ENCODE measurements at regions not wholly inside any gene's neighbourhood (a gene's known extent, or its start where the extent isn't known, plus 50 kb on each side); places are given as distances from the start of the nearest gene placed in this dataset.

DNA sequence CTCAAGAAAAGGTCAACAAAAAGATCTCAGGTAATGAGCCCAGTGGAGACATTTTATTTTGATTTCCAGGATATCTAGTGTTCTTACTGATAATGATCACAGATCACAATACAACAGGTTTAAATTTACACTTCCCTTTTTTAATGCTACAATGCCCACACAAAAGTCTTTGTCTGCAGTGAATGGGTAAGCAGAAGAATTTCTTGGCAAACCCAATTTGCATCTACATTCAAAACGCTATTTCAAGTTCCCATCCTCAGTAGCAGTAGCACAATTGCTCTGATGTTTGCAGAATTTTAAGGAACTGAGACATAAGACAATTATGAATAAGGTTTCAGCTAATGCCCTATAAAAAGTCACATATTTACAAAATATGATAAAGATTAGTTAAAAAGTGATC, 929.4 kb upstream of the PIK3C3 start:
- CTCF ChIA-PET (ENCODE audit: partially characterized antibody) = no interaction called here
- WGBS, 2 experiments (ENCODE audit: extremely low coverage in 1 of 2, insufficient coverage in 1 of 2, insufficient read length in 1 of 2, insufficient replicate concordance in 2 of 2, low coverage in 1 of 2, low lambda C conversion rate in 2 of 2, missing lambda C conversion rate in 1 of 2) = 76% methylated on average over 1 of the region's 1 CpG; no CpG with 5 or more reads in 1 of the 2 experiments
- POLR2A ChIA-PET (ENCODE audit: partially characterized antibody) = no interaction called here
- TF ChIP-seq KDM4A (IDR thresholded peaks at IDR 0.05; ENCODE audit: low read depth, low read length, severe bottlenecking) (no peak), RNF2 (IDR thresholded peaks at IDR 0.05; ENCODE audit: borderline replicate concordance, low read depth, low read length, missing control alignments, poor library complexity, severe bottlenecking) (no peak), HDAC2 (IDR thresholded peaks at IDR 0.05; ENCODE audit: borderline replicate concordance in 1 of 2, low read depth in 2 of 2, low read length in 2 of 2) (no peak), GABPA (IDR thresholded peaks at IDR 0.05; ENCODE audit: borderline replicate concordance, insufficient read depth, low read length) (no peak), GTF2F1 (IDR thresholded peaks at IDR 0.05; ENCODE audit: borderline replicate concordance, low read depth, low read length) (no peak), PHF8 (conservative IDR thresholded peaks at IDR 0.05; ENCODE audit: low read depth, low read length) (no peak), RAD21 (IDR thresholded peaks at IDR 0.05 in 1 of 2, conservative IDR thresholded peaks at IDR 0.05 in 1 of 2; ENCODE audit: low read depth in 2 of 2, low read length in 2 of 2) (no peak), RXRA (IDR thresholded peaks at IDR 0.05; ENCODE audit: insufficient read depth, low read depth, low read length) (no peak), SIX5 (IDR thresholded peaks at IDR 0.05; ENCODE audit: low read depth, low read length) (no peak), BRCA1 (IDR thresholded peaks at IDR 0.05; ENCODE audit: low read depth, low read length) (no peak), TCF12 (IDR thresholded peaks at IDR 0.05; ENCODE audit: low read depth, low read length) (no peak), E2F6 (IDR thresholded peaks at IDR 0.05) (no peak), CHD2 (IDR thresholded peaks at IDR 0.05; ENCODE audit: low read length) (no peak)

More for the DNA sequence above, 929.4 kb upstream of the PIK3C3 start:
- FAIRE-seq = peak; percentile 32
- Histone ChIP-seq H3K56ac (replicated peaks; ENCODE audit: insufficient read length, low read depth, low read length) (no peak overlapping the region), H3K4ac (replicated peaks; ENCODE audit: insufficient read length, low read depth, low read length) (no peak overlapping the region), H3K23ac (ENCODE audit: insufficient read length) (no peak overlapping the region), H3K79me1 (ENCODE audit: low read depth, low read length) (no peaks in the 10 kb centered on the region), H2BK12ac (ENCODE audit: low read depth, low read length) (no peak overlapping the region), H4K20me1 (replicated peaks in 1 of 2; ENCODE audit: control insufficient read depth in 1 of 2, insufficient read depth in 2 of 2, low read length in 2 of 2) (no peaks in the 10 kb centered on the region), H3K79me2 (ENCODE audit: control insufficient read depth in 1 of 2, insufficient read depth in 2 of 2, low read length in 2 of 2) (no peaks in the 10 kb centered on the region), H3K27ac (ENCODE audit: low read depth, low read length) (no peak overlapping the region), H3K4me1 (replicated peaks in 1 of 4; ENCODE audit: control insufficient read depth in 3 of 4, insufficient read depth in 4 of 4, low read length in 3 of 4) (peaks cover 0 to 7% (median 2%) of the 10 kb centered on the region in 4 experiments; a peak in 3 of 7 replicates), H3K14ac (ENCODE audit: insufficient read length) (no peak overlapping the region), H3K4me3 (ENCODE audit: extremely low read depth in 1 of 4, insufficient read depth in 2 of 4, low read depth in 3 of 4, low read length in 4 of 4) (no peak overlapping the region), H2AFZ (ENCODE audit: low read length) (no peak overlapping the region; the same call in 1 of the 2 replicates), H2BK120ac (replicated peaks; ENCODE audit: low read depth, low read length) (no peak overlapping the region), H2BK15ac (ENCODE audit: low read length) (no peak overlapping the region), H4K5ac (ENCODE audit: insufficient read length, low read depth, low read length) (no peak overlapping the region), H3K27me3 (replicated peaks in 1 of 4; ENCODE audit: control insufficient read depth in 3 of 4, extremely low read depth in 1 of 4, insufficient read depth in 3 of 4, low read length in 3 of 4) (no peaks in the 10 kb centered on the region), H3K23me2 (ENCODE audit: low read depth, low read length) (no peaks in the 10 kb centered on the region), H3K9ac (replicated peaks in 1 of 4; ENCODE audit: extremely low read depth in 1 of 4, low read depth in 3 of 4, low read length in 3 of 4) (no peak overlapping the region), H3K4me2 (ENCODE audit: insufficient read depth in 1 of 2, low read depth in 2 of 2, low read length in 2 of 2) (no peak overlapping the region), H3K36me3 (ENCODE audit: control insufficient read depth in 2 of 4, insufficient read depth in 4 of 4, low read length in 3 of 4) (no peaks in the 10 kb centered on the region), H3K18ac (ENCODE audit: extremely low read depth, low read length) (no peak overlapping the region), H4K91ac (replicated peaks; ENCODE audit: insufficient read length, low read length) (no peak overlapping the region), H2BK20ac (ENCODE audit: low read length) (no peak overlapping the region), H4K8ac (ENCODE audit: extremely low read depth, insufficient read depth, low read length) (no peak overlapping the region), H2AK5ac (ENCODE audit: low read depth, low read length) (no peak overlapping the region), H3K9me3 (ENCODE audit: insufficient read depth in 2 of 2, low read depth in 1 of 2, low read length in 1 of 2) (no peaks in the 10 kb centered on the region), H2BK5ac (ENCODE audit: low read depth, low read length) (no peak overlapping the region)
- no peak for DNase-seq (ENCODE audit: low read depth in 1 of 2, low spot score in 2 of 2)

Measured in H1 (cell line).